ENCODE measurements at regions not wholly inside any gene's neighbourhood (a gene's known extent, or its start where the extent isn't known, plus 50 kb on each side); places are given as distances from the start of the nearest gene placed in this dataset.

DNA sequence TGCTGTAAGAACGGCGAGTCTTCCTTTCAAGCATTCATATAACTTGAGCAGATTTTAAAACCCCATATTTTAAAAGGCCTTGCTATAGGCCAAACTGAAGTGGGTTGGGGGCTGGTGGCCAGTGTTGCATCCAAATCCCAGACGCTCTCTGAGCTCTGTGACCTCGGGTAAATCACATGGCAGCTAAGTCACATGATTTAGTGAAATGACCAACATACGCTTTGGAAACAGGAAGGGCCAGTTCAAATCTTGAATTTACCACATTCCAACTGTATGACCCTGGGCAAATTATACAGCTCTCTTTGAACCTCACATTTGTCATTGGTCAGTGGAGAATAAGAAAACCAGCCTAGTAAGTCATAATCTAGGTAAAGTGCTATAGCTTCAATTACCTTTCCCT lies 519.3 kb downstream of the HAPSTR1 start:
- TF ChIP-seq CTCF (IDR thresholded peaks at IDR 0.05; ENCODE audit: borderline replicate concordance, extremely low read depth, low read length, poor library complexity, severe bottlenecking) (no peak), EZH2 (IDR thresholded peaks at IDR 0.05; ENCODE audit: borderline replicate concordance, low read depth, low read length, severe bottlenecking) (no peak)

Data from DND-41 (cell line).